ENCODE measurements at regions not wholly inside any gene's neighbourhood (a gene's known extent, or its start where the extent isn't known, plus 50 kb on each side); places are given as distances from the start of the nearest gene placed in this dataset.

- Histone ChIP-seq H3K4me3 (replicated peaks in 1 of 3; ENCODE audit: insufficient read depth in 1 of 3, low read depth in 1 of 3, low read length in 3 of 3) (no peak overlapping the region), H2AFZ (ENCODE audit: low read depth, low read length) (no peak overlapping the region), H3K4me2 (ENCODE audit: insufficient read depth, low read length) (no peak overlapping the region), H3K27me3 (ENCODE audit: control insufficient read depth in 2 of 2, insufficient read depth in 2 of 2, low read length in 2 of 2) (no peaks in the 10 kb centered on the region), H3K9ac (replicated peaks; ENCODE audit: extremely low read depth, insufficient read depth, low read length) (no peak overlapping the region), H3K9me1 (replicated peaks; ENCODE audit: control insufficient read depth, extremely low read depth, insufficient read depth, low read length) (no peaks in the 10 kb centered on the region), H3K4me1 (ENCODE audit: control insufficient read depth, extremely low read depth, insufficient read depth, low read length) (no peaks in the 10 kb centered on the region), H3K9me3 (replicated peaks; ENCODE audit: control insufficient read depth, insufficient read depth, low read length) (no peaks in the 10 kb centered on the region), H3K36me3 (ENCODE audit: control insufficient read depth in 2 of 2, extremely low read depth in 1 of 2, insufficient read depth in 2 of 2, low read length in 2 of 2) (no peaks in the 10 kb centered on the region), H4K20me1 (replicated peaks; ENCODE audit: control insufficient read depth, extremely low read depth, insufficient read depth, low read length) (no peaks in the 10 kb centered on the region), H3K79me2 (ENCODE audit: control insufficient read depth, insufficient read depth, low read length) (no peaks in the 10 kb centered on the region), H3K27ac (ENCODE audit: insufficient read depth, low read depth, low read length) (no peak overlapping the region)
- CTCF ChIA-PET = no interaction called here
- DNase-seq (ENCODE audit: low read depth, low spot score) (no peak), FAIRE-seq (no peak)
- no TSS peak for BruUV-seq (replicated peaks)
- intact Hi-C loops (cut with micrococcal nuclease) (loop anchor here (1.0 kb wide), 1 partner anchor 345 kb away; no protein-coding TSS in a partner anchor), dilution Hi-C loops (cut with MboI; ENCODE audit: extremely low pct_ligation_motif_present, low sequenced_read_pairs) (no loop called here)
- POLR2A ChIA-PET = no interaction called here
- TF ChIP-seq JUN (IDR thresholded peaks at IDR 0.05; ENCODE audit: borderline replicate concordance, insufficient read depth, insufficient read length, low read depth) = no peak
- TF ChIP-seq EZH2 (IDR thresholded peaks at IDR 0.05; ENCODE audit: borderline replicate concordance, low read depth, low read length, severe bottlenecking) = no peak
- no peak for TF ChIP-seq POLR2A (IDR thresholded peaks at IDR 0.05; ENCODE audit: low read depth, low read length)
- no peak for TF ChIP-seq GATA2 (IDR thresholded peaks at IDR 0.05; ENCODE audit: insufficient read depth, insufficient read length, low read depth, low read length)
- no peak for TF ChIP-seq MAX (IDR thresholded peaks at IDR 0.05; ENCODE audit: insufficient read depth, insufficient read length)
- TF ChIP-seq POLR2AphosphoS5 (IDR thresholded peaks at IDR 0.05; ENCODE audit: insufficient read depth, low read depth, low read length) = no peak
Measured at GRCh38 chr9:20271723-20272122, 350.6 kb downstream of the MLLT3 start.

- H3K9ac ChIP-seq (replicated peaks; ENCODE audit: extremely low read depth, insufficient read depth, low read length) = no peak overlapping the region
- no peak overlapping the region for H3K27ac ChIP-seq (ENCODE audit: insufficient read depth, low read depth, low read length)
- H3K27me3 ChIP-seq (ENCODE audit: control insufficient read depth in 2 of 2, insufficient read depth in 2 of 2, low read length in 2 of 2) = no peaks in the 10 kb centered on the region
- ChIA-PET CTCF (no interaction called here), POLR2A (no interaction called here)
- no peaks in the 10 kb centered on the region for H3K9me1 ChIP-seq (replicated peaks; ENCODE audit: control insufficient read depth, extremely low read depth, insufficient read depth, low read length)
- H3K4me2 ChIP-seq (ENCODE audit: insufficient read depth, low read length) = no peak overlapping the region
- no peaks in the 10 kb centered on the region for H4K20me1 ChIP-seq (replicated peaks; ENCODE audit: control insufficient read depth, extremely low read depth, insufficient read depth, low read length)
- FAIRE-seq = no peak
- TF ChIP-seq CTCF (IDR thresholded peaks at IDR 0.05; ENCODE audit: extremely low read depth in 1 of 2, insufficient read depth in 1 of 2, low read depth in 1 of 2, low read length in 2 of 2) (no peak), POLR2A (IDR thresholded peaks at IDR 0.05; ENCODE audit: low read depth, low read length) (no peak), FOS (IDR thresholded peaks at IDR 0.05; ENCODE audit: borderline replicate concordance, insufficient read depth, low read length) (no peak), GATA2 (IDR thresholded peaks at IDR 0.05; ENCODE audit: insufficient read depth, insufficient read length, low read depth, low read length) (no peak), MYC (IDR thresholded peaks at IDR 0.05; ENCODE audit: low read depth, low read length) (no peak), POLR2AphosphoS5 (IDR thresholded peaks at IDR 0.05; ENCODE audit: insufficient read depth, low read depth, low read length) (no peak)
- no TSS peak for BruUV-seq (replicated peaks)
- no peaks in the 10 kb centered on the region for H3K9me3 ChIP-seq (replicated peaks; ENCODE audit: control insufficient read depth, insufficient read depth, low read length)
- no peaks in the 10 kb centered on the region for H3K4me1 ChIP-seq (ENCODE audit: control insufficient read depth, extremely low read depth, insufficient read depth, low read length)
- no peak for DNase-seq (ENCODE audit: low read depth, low spot score)
- dilution Hi-C loops (cut with MboI; ENCODE audit: extremely low pct_ligation_motif_present, low sequenced_read_pairs) = no loop called here
- H3K4me3 ChIP-seq (replicated peaks in 1 of 3; ENCODE audit: insufficient read depth in 1 of 3, low read depth in 1 of 3, low read length in 3 of 3) = no peak overlapping the region
- H3K79me2 ChIP-seq (ENCODE audit: control insufficient read depth, insufficient read depth, low read length) = no peaks in the 10 kb centered on the region
- intact Hi-C loops (cut with micrococcal nuclease) = loop anchor here (1.0 kb wide), 1 partner anchor 345 kb away; no protein-coding TSS in a partner anchor
- no peaks in the 10 kb centered on the region for H3K36me3 ChIP-seq (ENCODE audit: control insufficient read depth in 2 of 2, extremely low read depth in 1 of 2, insufficient read depth in 2 of 2, low read length in 2 of 2)
- no peak overlapping the region for H2AFZ ChIP-seq (ENCODE audit: low read depth, low read length)
Measured at GRCh38 chr9:20271096-20271495, 351.2 kb downstream of the MLLT3 start.

All from endothelial cell of umbilical vein (primary cell).